ENCODE measurements at regions not wholly inside any gene's neighbourhood (a gene's known extent, or its start where the extent isn't known, plus 50 kb on each side); places are given as distances from the start of the nearest gene placed in this dataset.

GRCh38 chr5:98349251-98349989 is 424.0 kb upstream of the RGMB start:
- TF ChIP-seq CTCF (IDR thresholded peaks at IDR 0.05), result no peak
- no peak for TF ChIP-seq POLR2A (IDR thresholded peaks at IDR 0.05)
